K562 (cell line): ENCODE measurements at regions not wholly inside any gene's neighbourhood (a gene's known extent, or its start where the extent isn't known, plus 50 kb on each side); places are given as distances from the start of the nearest gene placed in this dataset.

Experiments
- ATAC-seq: fragments of 200-7000 bp; cut with Tn5 transposase; 3 replicates; pipeline ENCODE4 v1.9.1; 2020; ENCODE audit warnings: moderate library complexity
- BruUV-seq: library from RNA; stranded (reverse); fragments of 400-500 nt; replicated peaks from 2 replicates; lab custom pipeline; 2021; lab: Mats Ljungman, UMichigan
- CTCF ChIA-PET: fragments of 300-600 bp; formaldehyde crosslinking; extraction: SDS; loops from one replicate; lab custom pipeline; 2021; ENCODE audit warnings: low intra/inter-chr PET ratio; lab: Yijun Ruan, JAX
- POLR2A ChIA-PET: fragments of 300-600, 350-650 bp; sonication (Branson Sonifier 250); formaldehyde crosslinking; extraction: SDS; loops from one replicate; lab custom pipeline; 2021; ENCODE audit warnings: antibody characterized with exemption, inconsistent platforms; lab: Yijun Ruan, JAX
- DNase-seq, 4 experiments: peaks; one replicate each; pipeline versions ENCODE4 v3.0.0 to v3.0.0-alpha.2; 2011 to 2018; ENCODE audit warnings: low spot score in 3 of 4, mixed read lengths in 3 of 4; ENCODE audit errors: extremely low read depth in 1 of 4
- FAIRE-seq: peaks from 2 replicates; lab custom pipeline; 2011; peaks lifted over from hg19 to GRCh38; lab: Jason Lieb, UNC
- H2AFZ ChIP-seq: 2 replicates; pipeline ENCODE4 v1.6.0; 2011; ENCODE audit warnings: low read depth, low read length, control low read depth, inconsistent platforms
- H3K27ac ChIP-seq: fragments of 200-600 bp; 3 replicates; pipeline ENCODE4 v1.8.0; 2011; ENCODE audit warnings: low read depth, mild to moderate bottlenecking, control low read depth, inconsistent platforms, low read length, moderate library complexity, mixed read lengths; ENCODE audit errors: extremely low read depth
- H3K27me3 ChIP-seq, 2 experiments: fragments of 300-600 bp in 1 of 2; 2 replicates in 1 of 2; 3 replicates in 1 of 2; pipeline versions ENCODE4 v1.6.0 to v1.8.0; 2011; ENCODE audit warnings: inconsistent platforms in 2 of 2, low read length in 2 of 2, mild to moderate bottlenecking in 1 of 2, mixed read lengths in 1 of 2, moderate library complexity in 1 of 2; ENCODE audit not compliant: control insufficient read depth in 2 of 2, insufficient read depth in 2 of 2
- H3K36me3 ChIP-seq: fragments of 300-600 bp; 3 replicates; pipeline ENCODE4 v1.8.0; 2011; ENCODE audit warnings: mild to moderate bottlenecking, low read length, inconsistent platforms; ENCODE audit not compliant: control insufficient read depth, insufficient read depth
- H3K4me1 ChIP-seq, 2 experiments: fragments of 200-600 bp in 1 of 2; replicated peaks in 1 of 2; 2 replicates in 1 of 2; 3 replicates in 1 of 2; pipeline versions ENCODE4 v1.5.1 to v1.8.0; 2011; ENCODE audit warnings: inconsistent platforms in 2 of 2, low read length in 2 of 2, mild to moderate bottlenecking in 1 of 2, mixed read lengths in 1 of 2, moderate library complexity in 1 of 2; ENCODE audit not compliant: control insufficient read depth in 2 of 2, insufficient read depth in 2 of 2
- H3K4me2 ChIP-seq: 2 replicates; pipeline ENCODE4 v1.6.1; 2011; ENCODE audit warnings: low read length, control low read depth, inconsistent platforms, mixed read lengths; ENCODE audit not compliant: insufficient read depth
- H3K4me3 ChIP-seq: fragments of 200-600 bp; sonication (generic), shearing (Covaris generic); 2 replicates; pipeline ENCODE4 v1.5.1; 2016; ENCODE audit warnings: control low read depth, inconsistent platforms
- H3K79me2 ChIP-seq: fragments of 200-600 bp; 3 replicates; pipeline ENCODE4 v1.8.0; 2011; ENCODE audit warnings: low read length, inconsistent platforms; ENCODE audit not compliant: control insufficient read depth, insufficient read depth
- H3K9ac ChIP-seq, 2 experiments: 2 replicates each; pipeline versions ENCODE4 v1.6.0 to v1.6.1; 2011; ENCODE audit warnings: low read depth in 2 of 2, low read length in 2 of 2, control low read depth in 1 of 2, inconsistent platforms in 1 of 2, mild to moderate bottlenecking in 1 of 2, mixed read lengths in 1 of 2; ENCODE audit not compliant: insufficient read depth in 1 of 2
- H3K9me1 ChIP-seq: one replicate; pipeline ENCODE4 v1.6.0; 2011; ENCODE audit warnings: inconsistent platforms, mild to moderate bottlenecking, low read length, moderate library complexity; ENCODE audit not compliant: control insufficient read depth, insufficient read depth
- H3K9me3 ChIP-seq: replicated peaks from 2 replicates; pipeline ENCODE4 v1.5.1; 2011; ENCODE audit warnings: low read depth, low read length, inconsistent platforms; ENCODE audit not compliant: control insufficient read depth, insufficient read depth
- H4K20me1 ChIP-seq: replicated peaks from 2 replicates; pipeline ENCODE4 v1.6.1; 2011; ENCODE audit warnings: low read length, inconsistent platforms, mixed read lengths; ENCODE audit not compliant: control insufficient read depth, insufficient read depth
- SRSF3 ChIP-seq: fragments of 200-400 bp; formaldehyde crosslinking; IDR thresholded peaks from 2 replicates; pipeline ENCODE4 v1.6.1; 2016; ENCODE audit warnings: mild to moderate bottlenecking, low read length, moderate library complexity; ENCODE audit not compliant: insufficient read depth
- TAF9B ChIP-seq: fragments of 450-650 bp; IDR thresholded peaks from 2 replicates; pipeline ENCODE4 v1.6.1; 2018; ENCODE audit warnings: mild to moderate bottlenecking; ENCODE audit not compliant: partially characterized antibody
- ZBTB43 ChIP-seq: sonication (generic); formaldehyde crosslinking; IDR thresholded peaks from 2 replicates; pipeline ENCODE4 v1.8.0; 2023; ENCODE audit warnings: mild to moderate bottlenecking, missing genetic modification reagents
- ZEB2 ChIP-seq: fragments of 450-650 bp; IDR thresholded peaks from 2 replicates; pipeline ENCODE4 v1.6.1; 2016
- ZNF324 ChIP-seq: fragments of 250-450 bp; sonication (Bioruptor Pico); IDR thresholded peaks from 2 replicates; pipeline ENCODE4 v1.4.0; 2020; ENCODE audit warnings: mild to moderate bottlenecking
- WGBS: fragments of 100-300 bp; shearing (Covaris generic); methylation state at CpG from one replicate; pipeline ENCODE4 v1.1.6; 2016; ENCODE audit warnings: low coverage, mixed read lengths; ENCODE audit not compliant: insufficient coverage; ENCODE audit errors: missing lambda C conversion rate; 5-methylcytosine and 5-hydroxymethylcytosine counted together
- in situ Hi-C: fragments of 300-500 bp; cut with MboI; formaldehyde crosslinking; loops from 4 replicates; pipeline ENCODE4 v1.15.0; 2018; ENCODE audit warnings: inconsistent platforms, mixed read lengths
- intact Hi-C: fragments of 100-400 bp; cut with micrococcal nuclease; formaldehyde crosslinking; loops from 2 replicates; pipeline ENCODE4 v1.14.2; 2022

- in situ Hi-C loops (no loop called here), intact Hi-C loops (no loop called here)
- BruUV-seq, result no TSS peak
- Histone ChIP-seq H4K20me1 (no peaks in the 10 kb centered on the region), H3K4me3 (no peak overlapping the region), H3K79me2 (no peaks in the 10 kb centered on the region), H3K9me1 (no peaks in the 10 kb centered on the region), H3K36me3 (no peaks in the 10 kb centered on the region), H3K4me2 (no peak overlapping the region), H3K9ac (no peak overlapping the region), H2AFZ (no peak overlapping the region), H3K4me1 (no peaks in the 10 kb centered on the region), H3K27me3 (no peaks in the 10 kb centered on the region), H3K9me3 (no peaks in the 10 kb centered on the region), H3K27ac (no peak overlapping the region)
- POLR2A ChIA-PET, result no interaction called here
- ATAC-seq (no peak), DNase-seq (no peak), FAIRE-seq (no peak)
- WGBS, result 0% methylated on average over 5 of the region's 5 CpGs
- CTCF ChIA-PET, result no interaction called here
- TF ChIP-seq ZEB2 (no peak), ZNF324 (CRISPR knock-in tag) (no peak), SRSF3 (no peak), TAF9B (no peak), ZBTB43 (no peak)
Measured at GRCh38 chr11:115085461-115086210, 407.3 kb downstream of the NXPE2 start.
